CD4-positive, alpha-beta memory T cell (primary cell): ENCODE measurements at regions not wholly inside any gene's neighbourhood (a gene's known extent, or its start where the extent isn't known, plus 50 kb on each side); places are given as distances from the start of the nearest gene placed in this dataset.

Experiments used
- CTCF ChIA-PET: fragments of 350-600 bp; sonication (Branson Sonifier 250); formaldehyde crosslinking; loops from one replicate; lab custom pipeline; 2021; ENCODE audit warnings: inconsistent platforms; ENCODE audit not compliant: partially characterized antibody; lab: Charles Lee
- POLR2A ChIA-PET: fragments of 350-600 bp; sonication (Branson Sonifier 250); formaldehyde crosslinking; loops from one replicate; lab custom pipeline; 2021; ENCODE audit not compliant: partially characterized antibody; lab: Charles Lee
- DNase-seq, 5 donors: peaks; one replicate each; pipeline versions ENCODE4 v3.0.0 to v3.0.0-alpha.2; 2020 to 2022; ENCODE audit warnings: mixed read lengths in 1 of 5
- H3K27ac ChIP-seq: one replicate; pipeline ENCODE4 v1.7.0; 2013; ENCODE audit warnings: low read depth, low read length
- H3K27me3 ChIP-seq: 2 replicates; pipeline ENCODE4 v1.7.0; 2013; ENCODE audit warnings: mild to moderate bottlenecking, low read length, moderate library complexity; ENCODE audit not compliant: insufficient read depth
- H3K36me3 ChIP-seq: 2 replicates; pipeline ENCODE4 v1.7.0; 2013; ENCODE audit warnings: mild to moderate bottlenecking, low read length, moderate library complexity; ENCODE audit not compliant: insufficient read depth
- H3K4me1 ChIP-seq: 2 replicates; pipeline ENCODE4 v1.7.0; 2013; ENCODE audit warnings: mild to moderate bottlenecking, low read length, moderate library complexity; ENCODE audit not compliant: insufficient read depth
- H3K4me3 ChIP-seq, 2 donors: one replicate each; pipeline ENCODE4 v1.7.0; 2013; ENCODE audit warnings: low read length in 2 of 2, mild to moderate bottlenecking in 1 of 2
- H3K9me3 ChIP-seq, 2 donors: one replicate each; pipeline ENCODE4 v1.7.0; 2013; ENCODE audit warnings: low read length in 2 of 2, control low read depth in 1 of 2; ENCODE audit not compliant: control insufficient read depth in 1 of 2
- H3K27ac Mint-ChIP-seq, 7 donors: one replicate each; pipeline ENCODE4 v1.8.0; 2020 to 2021; ENCODE audit warnings: mixed read lengths in 7 of 7, mild to moderate bottlenecking in 6 of 7, inconsistent platforms in 3 of 7, moderate library complexity in 3 of 7
- H3K27me3 Mint-ChIP-seq, 2 donors: one replicate each; pipeline ENCODE4 v1.8.0; 2020 to 2021; ENCODE audit warnings: mixed read lengths in 2 of 2
- H3K36me3 Mint-ChIP-seq, 2 donors: one replicate each; pipeline ENCODE4 v1.8.0; 2020 to 2021; ENCODE audit warnings: mixed read lengths in 2 of 2, inconsistent platforms in 1 of 2, mild to moderate bottlenecking in 1 of 2
- H3K4me1 Mint-ChIP-seq, 4 donors: one replicate each; pipeline ENCODE4 v1.8.0; 2020 to 2021; ENCODE audit warnings: mixed read lengths in 4 of 4, mild to moderate bottlenecking in 1 of 4
- H3K4me3 Mint-ChIP-seq, 8 donors: one replicate each; pipeline ENCODE4 v1.8.0; 2020 to 2021; ENCODE audit warnings: mixed read lengths in 8 of 8, mild to moderate bottlenecking in 7 of 8, moderate library complexity in 6 of 8, inconsistent platforms in 3 of 8
- H3K9me3 Mint-ChIP-seq, 8 donors: one replicate each; pipeline ENCODE4 v1.8.0; 2020 to 2021; ENCODE audit warnings: mixed read lengths in 8 of 8, mild to moderate bottlenecking in 5 of 8, inconsistent platforms in 3 of 8, moderate library complexity in 1 of 8
- intact Hi-C: fragments of 100-400 bp; cut with micrococcal nuclease; formaldehyde crosslinking; loops from one replicate; pipeline ENCODE4 v1.15.1; 2023

GRCh38 chr4:95674521-95674981, 125.8 kb upstream of the UNC5C start:
- no peaks in the 10 kb centered on the region for H3K36me3 Mint-ChIP-seq
- H3K27me3 Mint-ChIP-seq, result no peaks in the 10 kb centered on the region
- H3K27me3 ChIP-seq, result no peaks in the 10 kb centered on the region
- H3K4me3 ChIP-seq, result no peak overlapping the region
- H3K9me3 ChIP-seq, result no peaks in the 10 kb centered on the region
- CTCF ChIA-PET, result no interaction called here
- H3K27ac ChIP-seq, result no peak overlapping the region
- H3K9me3 Mint-ChIP-seq, result peaks cover 0 to 8% (median 3%) of the 10 kb centered on the region in 8 donors
- no peaks in the 10 kb centered on the region for H3K36me3 ChIP-seq
- intact Hi-C loops, result no loop called here
- H3K27ac Mint-ChIP-seq, result no peak overlapping the region
- POLR2A ChIA-PET, result no interaction called here
- H3K4me3 Mint-ChIP-seq, result no peak overlapping the region
- H3K4me1 Mint-ChIP-seq, result no peaks in the 10 kb centered on the region
- no peaks in the 10 kb centered on the region for H3K4me1 ChIP-seq
- no peak for DNase-seq

DNA sequence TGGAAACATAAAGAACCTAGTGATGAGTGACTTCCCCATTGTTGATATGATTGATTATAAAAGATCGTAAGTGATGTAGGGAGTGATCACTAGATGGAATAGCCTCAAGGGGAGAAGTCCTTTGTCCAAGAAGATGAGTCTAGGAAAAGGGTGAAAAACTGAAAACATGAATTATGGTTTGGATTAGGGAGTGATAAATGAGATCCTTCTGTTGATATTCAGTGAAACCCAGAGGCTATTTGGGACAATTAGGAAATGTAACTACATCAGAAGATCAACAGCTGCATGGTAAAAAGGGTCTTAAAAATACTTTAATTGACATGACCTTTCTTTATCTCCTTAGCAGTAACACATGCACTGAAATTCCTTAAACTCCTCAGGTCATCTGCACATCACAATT, 124.0 kb upstream of the UNC5C start:
- intact Hi-C loops, result no loop called here
- Mint-ChIP-seq H3K36me3 (no peaks in the 10 kb centered on the region), H3K27me3 (no peaks in the 10 kb centered on the region), H3K4me1 (no peaks in the 10 kb centered on the region), H3K4me3 (no peak overlapping the region), H3K27ac (no peak overlapping the region), H3K9me3 (peaks cover 0 to 8% (median 3%) of the 10 kb centered on the region in 8 donors)
- Histone ChIP-seq H3K36me3 (no peaks in the 10 kb centered on the region), H3K27me3 (no peaks in the 10 kb centered on the region), H3K4me1 (no peaks in the 10 kb centered on the region), H3K9me3 (no peaks in the 10 kb centered on the region), H3K4me3 (no peak overlapping the region), H3K27ac (no peak overlapping the region)
- CTCF ChIA-PET, result no interaction called here
- POLR2A ChIA-PET, result no interaction called here
- no peak for DNase-seq

GRCh38 chr4:95660719-95661118, 111.9 kb upstream of the UNC5C start:
- no peak overlapping the region for H3K4me3 Mint-ChIP-seq
- ChIA-PET CTCF (no interaction called here), POLR2A (no interaction called here)
- H3K9me3 ChIP-seq, result no peaks in the 10 kb centered on the region
- no peaks in the 10 kb centered on the region for H3K36me3 ChIP-seq
- H3K27me3 ChIP-seq, result no peaks in the 10 kb centered on the region
- H3K27me3 Mint-ChIP-seq, result peaks cover 0 to 1% of the 10 kb centered on the region in 2 donors
- no peaks in the 10 kb centered on the region for H3K36me3 Mint-ChIP-seq
- H3K27ac Mint-ChIP-seq, result no peak overlapping the region
- DNase-seq, result no peak
- peaks cover 3 to 26% (median 18%) of the 10 kb centered on the region in 8 donors for H3K9me3 Mint-ChIP-seq
- H3K4me3 ChIP-seq, result no peak overlapping the region
- H3K4me1 Mint-ChIP-seq, result no peaks in the 10 kb centered on the region
- H3K4me1 ChIP-seq, result no peaks in the 10 kb centered on the region
- no peak overlapping the region for H3K27ac ChIP-seq
- intact Hi-C loops, result no loop called here

GRCh38 chr4:95651891-95652290, 103.1 kb upstream of the UNC5C start:
- no peaks in the 10 kb centered on the region for H3K36me3 Mint-ChIP-seq
- H3K4me1 ChIP-seq, result no peaks in the 10 kb centered on the region
- no peak overlapping the region for H3K27ac Mint-ChIP-seq
- H3K4me3 Mint-ChIP-seq, result no peak overlapping the region
- no peak for DNase-seq
- ChIA-PET CTCF (no interaction called here), POLR2A (no interaction called here)
- no peak overlapping the region for H3K27ac ChIP-seq
- H3K27me3 Mint-ChIP-seq, result no peaks in the 10 kb centered on the region
- H3K4me3 ChIP-seq, result no peak overlapping the region
- H3K4me1 Mint-ChIP-seq, result no peaks in the 10 kb centered on the region
- no peaks in the 10 kb centered on the region for H3K9me3 ChIP-seq
- H3K27me3 ChIP-seq, result no peaks in the 10 kb centered on the region
- intact Hi-C loops, result no loop called here
- no peaks in the 10 kb centered on the region for H3K36me3 ChIP-seq
- peaks cover 2 to 23% (median 17%) of the 10 kb centered on the region in 8 donors for H3K9me3 Mint-ChIP-seq

GRCh38 chr4:95644417-95644816, 95.6 kb upstream of the UNC5C start:
- no peaks in the 10 kb centered on the region for H3K27me3 Mint-ChIP-seq
- POLR2A ChIA-PET, result no interaction called here
- no peak overlapping the region for H3K27ac ChIP-seq
- no peaks in the 10 kb centered on the region for H3K36me3 ChIP-seq
- no peaks in the 10 kb centered on the region for H3K27me3 ChIP-seq
- no peak for DNase-seq
- CTCF ChIA-PET, result no interaction called here
- H3K27ac Mint-ChIP-seq, result no peak overlapping the region
- H3K4me3 ChIP-seq, result no peak overlapping the region
- H3K4me1 ChIP-seq, result no peaks in the 10 kb centered on the region
- peaks cover 0 to 2% (median 0%) of the 10 kb centered on the region in 8 donors for H3K9me3 Mint-ChIP-seq
- no peak overlapping the region for H3K4me3 Mint-ChIP-seq
- intact Hi-C loops, result no loop called here
- no peaks in the 10 kb centered on the region for H3K36me3 Mint-ChIP-seq
- H3K9me3 ChIP-seq, result no peaks in the 10 kb centered on the region
- no peaks in the 10 kb centered on the region for H3K4me1 Mint-ChIP-seq

- CTCF ChIA-PET, result no interaction called here
- intact Hi-C loops, result no loop called here
- Histone ChIP-seq H3K4me3 (no peak overlapping the region), H3K27ac (no peak overlapping the region), H3K4me1 (no peaks in the 10 kb centered on the region), H3K27me3 (no peaks in the 10 kb centered on the region), H3K36me3 (no peaks in the 10 kb centered on the region), H3K9me3 (no peaks in the 10 kb centered on the region)
- H3K27ac Mint-ChIP-seq, result no peak overlapping the region
- POLR2A ChIA-PET, result no interaction called here
- DNase-seq, result no peak
- no peaks in the 10 kb centered on the region for H3K4me1 Mint-ChIP-seq
- H3K27me3 Mint-ChIP-seq, result no peaks in the 10 kb centered on the region
- H3K9me3 Mint-ChIP-seq, result peaks cover 0 to 2% (median 0%) of the 10 kb centered on the region in 8 donors
- no peaks in the 10 kb centered on the region for H3K36me3 Mint-ChIP-seq
- no peak overlapping the region for H3K4me3 Mint-ChIP-seq
Observed at GRCh38 chr4:95643627-95644026, 94.9 kb upstream of the UNC5C start.

GRCh38 chr4:95641571-95641970, 92.8 kb upstream of the UNC5C start:
- intact Hi-C loops, result no loop called here
- no peak overlapping the region for H3K27ac ChIP-seq
- no peaks in the 10 kb centered on the region for H3K36me3 Mint-ChIP-seq
- no peaks in the 10 kb centered on the region for H3K4me1 Mint-ChIP-seq
- no peak for DNase-seq
- H3K4me3 ChIP-seq, result no peak overlapping the region
- no peaks in the 10 kb centered on the region for H3K4me1 ChIP-seq
- peaks cover 0 to 4% (median 0%) of the 10 kb centered on the region in 8 donors for H3K9me3 Mint-ChIP-seq
- H3K9me3 ChIP-seq, result no peaks in the 10 kb centered on the region
- no peaks in the 10 kb centered on the region for H3K27me3 Mint-ChIP-seq
- H3K27ac Mint-ChIP-seq, result no peak overlapping the region
- no peak overlapping the region for H3K4me3 Mint-ChIP-seq
- no peaks in the 10 kb centered on the region for H3K27me3 ChIP-seq
- H3K36me3 ChIP-seq, result no peaks in the 10 kb centered on the region
- CTCF ChIA-PET, result no interaction called here
- POLR2A ChIA-PET, result no interaction called here

- POLR2A ChIA-PET, result no interaction called here
- H3K36me3 ChIP-seq, result no peaks in the 10 kb centered on the region
- Mint-ChIP-seq H3K27me3 (no peaks in the 10 kb centered on the region), H3K36me3 (no peaks in the 10 kb centered on the region), H3K4me1 (no peaks in the 10 kb centered on the region), H3K27ac (no peak overlapping the region), H3K4me3 (no peak overlapping the region), H3K9me3 (peaks cover 0 to 2% (median 0%) of the 10 kb centered on the region in 8 donors)
- no peaks in the 10 kb centered on the region for H3K9me3 ChIP-seq
- H3K4me1 ChIP-seq, result no peaks in the 10 kb centered on the region
- DNase-seq, result no peak
- H3K27me3 ChIP-seq, result no peaks in the 10 kb centered on the region
- intact Hi-C loops, result no loop called here
- H3K27ac ChIP-seq, result no peak overlapping the region
- no peak overlapping the region for H3K4me3 ChIP-seq
- CTCF ChIA-PET, result no interaction called here
Observed at GRCh38 chr4:95640311-95640710, 91.5 kb upstream of the UNC5C start.
